Kidney epithelial cell (primary cell): ENCODE measurements at regions not wholly inside any gene's neighbourhood (a gene's known extent, or its start where the extent isn't known, plus 50 kb on each side); places are given as distances from the start of the nearest gene placed in this dataset.

Experiments
- DNase-seq: peaks from one replicate; pipeline ENCODE4 v3.0.0-alpha.2; 2010; ENCODE audit warnings: low read depth
- H3K27me3 ChIP-seq: 2 replicates; pipeline ENCODE4 v1.6.0; 2011; ENCODE audit warnings: low read length; ENCODE audit not compliant: control insufficient read depth, insufficient read depth
- H3K36me3 ChIP-seq: 2 replicates; pipeline ENCODE4 v1.5.1; 2011; ENCODE audit warnings: low read length; ENCODE audit not compliant: control insufficient read depth, insufficient read depth
- H3K4me3 ChIP-seq: 2 replicates; pipeline ENCODE4 v1.5.1; 2011; ENCODE audit warnings: low read depth, mild to moderate bottlenecking, control low read depth, low read length
- TF ChIP-seq, protein P1 (sequence below): IDR thresholded peaks from 2 replicates; pipeline ENCODE4 v1.5.1; 2011; ENCODE audit warnings: mild to moderate bottlenecking, moderate library complexity, low read length, control low read depth, inconsistent platforms; ENCODE audit not compliant: insufficient read depth, poor library complexity, severe bottlenecking

DNA sequence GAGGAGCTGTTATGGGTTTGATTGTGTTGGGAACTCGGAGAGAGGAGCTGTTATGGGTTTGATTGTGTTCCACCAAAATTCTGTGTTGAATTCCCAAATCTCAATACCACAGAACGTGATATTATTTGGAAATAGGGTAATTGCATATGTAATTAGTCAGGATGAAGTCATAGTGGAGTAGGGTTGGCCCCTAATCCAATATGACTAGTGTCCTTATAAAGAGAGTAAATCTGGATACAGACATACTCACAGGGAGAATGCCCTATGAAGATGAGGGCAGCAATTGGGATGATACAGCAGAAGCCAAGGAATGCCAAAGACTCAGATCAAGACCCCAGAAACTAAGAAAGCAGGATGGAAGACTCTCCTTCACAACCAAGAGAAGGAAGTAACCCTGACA, 1023.2 kb upstream of the ZEB2 start:
- DNase-seq: no peak
- H3K36me3 ChIP-seq: no peaks in the 10 kb centered on the region
- TF ChIP-seq, protein P1, sequence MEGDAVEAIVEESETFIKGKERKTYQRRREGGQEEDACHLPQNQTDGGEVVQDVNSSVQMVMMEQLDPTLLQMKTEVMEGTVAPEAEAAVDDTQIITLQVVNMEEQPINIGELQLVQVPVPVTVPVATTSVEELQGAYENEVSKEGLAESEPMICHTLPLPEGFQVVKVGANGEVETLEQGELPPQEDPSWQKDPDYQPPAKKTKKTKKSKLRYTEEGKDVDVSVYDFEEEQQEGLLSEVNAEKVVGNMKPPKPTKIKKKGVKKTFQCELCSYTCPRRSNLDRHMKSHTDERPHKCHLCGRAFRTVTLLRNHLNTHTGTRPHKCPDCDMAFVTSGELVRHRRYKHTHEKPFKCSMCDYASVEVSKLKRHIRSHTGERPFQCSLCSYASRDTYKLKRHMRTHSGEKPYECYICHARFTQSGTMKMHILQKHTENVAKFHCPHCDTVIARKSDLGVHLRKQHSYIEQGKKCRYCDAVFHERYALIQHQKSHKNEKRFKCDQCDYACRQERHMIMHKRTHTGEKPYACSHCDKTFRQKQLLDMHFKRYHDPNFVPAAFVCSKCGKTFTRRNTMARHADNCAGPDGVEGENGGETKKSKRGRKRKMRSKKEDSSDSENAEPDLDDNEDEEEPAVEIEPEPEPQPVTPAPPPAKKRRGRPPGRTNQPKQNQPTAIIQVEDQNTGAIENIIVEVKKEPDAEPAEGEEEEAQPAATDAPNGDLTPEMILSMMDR: no peak
- no peak overlapping the region for H3K4me3 ChIP-seq
- H3K27me3 ChIP-seq: no peaks in the 10 kb centered on the region

GRCh38 chr2:145541028-145541427, 1021.1 kb upstream of the ZEB2 start:
- TF ChIP-seq, protein P1: no peak
- no peaks in the 10 kb centered on the region for H3K27me3 ChIP-seq
- no peaks in the 10 kb centered on the region for H3K36me3 ChIP-seq
- H3K4me3 ChIP-seq: no peak overlapping the region
- DNase-seq: no peak

- H3K4me3 ChIP-seq: no peak overlapping the region
- no peaks in the 10 kb centered on the region for H3K27me3 ChIP-seq
- TF ChIP-seq, protein P1: no peak
- no peaks in the 10 kb centered on the region for H3K36me3 ChIP-seq
- DNase-seq: no peak
These were observed 1018.9 kb upstream of the ZEB2 start for GRCh38 chr2:145538661-145539350.

GRCh38 chr2:145530653-145531052, 1010.7 kb upstream of the ZEB2 start:
- TF ChIP-seq, protein P1: no peak
- Histone ChIP-seq H3K36me3 (no peaks in the 10 kb centered on the region), H3K4me3 (no peak overlapping the region), H3K27me3 (no peaks in the 10 kb centered on the region)
- DNase-seq: no peak

DNA sequence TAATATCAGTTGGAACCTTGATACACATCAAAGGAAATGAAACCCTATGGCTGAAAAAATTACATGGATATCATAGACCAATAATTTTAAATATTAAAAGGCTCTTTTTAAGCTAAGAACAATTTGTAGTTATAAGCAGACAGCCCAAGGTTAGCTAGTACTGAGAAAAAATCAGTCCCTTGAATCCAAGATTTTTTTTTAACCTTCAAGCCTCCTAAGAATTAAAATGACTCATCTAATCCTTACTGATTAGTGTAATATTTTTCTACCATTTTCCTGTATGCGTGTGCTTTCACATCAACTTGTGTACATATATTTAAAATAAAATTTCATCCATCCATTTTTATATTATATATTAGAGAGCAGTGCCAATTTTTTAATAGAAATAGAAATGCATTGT, 1004.9 kb upstream of the ZEB2 start:
- Histone ChIP-seq H3K4me3 (no peak overlapping the region), H3K27me3 (no peaks in the 10 kb centered on the region)
- no peak for DNase-seq

More for the DNA sequence above, 1004.9 kb upstream of the ZEB2 start:
- TF ChIP-seq, protein P1: no peak
- no peaks in the 10 kb centered on the region for H3K36me3 ChIP-seq
